ENCODE measurements at regions not wholly inside any gene's neighbourhood (a gene's known extent, or its start where the extent isn't known, plus 50 kb on each side); places are given as distances from the start of the nearest gene placed in this dataset.

DNA sequence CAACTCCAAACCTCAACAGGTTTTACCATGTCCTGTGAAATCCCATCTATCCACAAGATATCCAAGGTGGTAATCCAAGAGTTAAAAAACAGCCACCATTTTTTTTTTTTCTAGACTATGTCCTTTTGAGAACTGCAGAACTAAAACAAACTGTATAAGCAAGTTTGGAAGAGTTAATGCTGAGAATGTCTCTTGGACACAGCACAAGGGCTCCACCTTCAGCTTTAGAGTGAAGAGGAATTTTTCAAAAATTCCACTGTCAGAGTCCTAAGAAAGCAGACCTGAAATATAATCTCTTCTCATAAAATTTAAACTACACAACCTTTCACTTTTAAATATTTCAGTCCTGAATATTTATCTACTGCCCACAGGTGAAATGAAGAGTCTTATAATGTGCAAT lies 167.8 kb upstream of the CCNG1 start (continued):
- TF ChIP-seq, protein P1, sequence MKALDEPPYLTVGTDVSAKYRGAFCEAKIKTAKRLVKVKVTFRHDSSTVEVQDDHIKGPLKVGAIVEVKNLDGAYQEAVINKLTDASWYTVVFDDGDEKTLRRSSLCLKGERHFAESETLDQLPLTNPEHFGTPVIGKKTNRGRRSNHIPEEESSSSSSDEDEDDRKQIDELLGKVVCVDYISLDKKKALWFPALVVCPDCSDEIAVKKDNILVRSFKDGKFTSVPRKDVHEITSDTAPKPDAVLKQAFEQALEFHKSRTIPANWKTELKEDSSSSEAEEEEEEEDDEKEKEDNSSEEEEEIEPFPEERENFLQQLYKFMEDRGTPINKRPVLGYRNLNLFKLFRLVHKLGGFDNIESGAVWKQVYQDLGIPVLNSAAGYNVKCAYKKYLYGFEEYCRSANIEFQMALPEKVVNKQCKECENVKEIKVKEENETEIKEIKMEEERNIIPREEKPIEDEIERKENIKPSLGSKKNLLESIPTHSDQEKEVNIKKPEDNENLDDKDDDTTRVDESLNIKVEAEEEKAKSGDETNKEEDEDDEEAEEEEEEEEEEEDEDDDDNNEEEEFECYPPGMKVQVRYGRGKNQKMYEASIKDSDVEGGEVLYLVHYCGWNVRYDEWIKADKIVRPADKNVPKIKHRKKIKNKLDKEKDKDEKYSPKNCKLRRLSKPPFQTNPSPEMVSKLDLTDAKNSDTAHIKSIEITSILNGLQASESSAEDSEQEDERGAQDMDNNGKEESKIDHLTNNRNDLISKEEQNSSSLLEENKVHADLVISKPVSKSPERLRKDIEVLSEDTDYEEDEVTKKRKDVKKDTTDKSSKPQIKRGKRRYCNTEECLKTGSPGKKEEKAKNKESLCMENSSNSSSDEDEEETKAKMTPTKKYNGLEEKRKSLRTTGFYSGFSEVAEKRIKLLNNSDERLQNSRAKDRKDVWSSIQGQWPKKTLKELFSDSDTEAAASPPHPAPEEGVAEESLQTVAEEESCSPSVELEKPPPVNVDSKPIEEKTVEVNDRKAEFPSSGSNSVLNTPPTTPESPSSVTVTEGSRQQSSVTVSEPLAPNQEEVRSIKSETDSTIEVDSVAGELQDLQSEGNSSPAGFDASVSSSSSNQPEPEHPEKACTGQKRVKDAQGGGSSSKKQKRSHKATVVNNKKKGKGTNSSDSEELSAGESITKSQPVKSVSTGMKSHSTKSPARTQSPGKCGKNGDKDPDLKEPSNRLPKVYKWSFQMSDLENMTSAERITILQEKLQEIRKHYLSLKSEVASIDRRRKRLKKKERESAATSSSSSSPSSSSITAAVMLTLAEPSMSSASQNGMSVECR (CRISPR knock-in tag; IDR thresholded peaks at IDR 0.05; ENCODE audit: borderline replicate concordance): no peak
- TF ChIP-seq, protein P2, sequence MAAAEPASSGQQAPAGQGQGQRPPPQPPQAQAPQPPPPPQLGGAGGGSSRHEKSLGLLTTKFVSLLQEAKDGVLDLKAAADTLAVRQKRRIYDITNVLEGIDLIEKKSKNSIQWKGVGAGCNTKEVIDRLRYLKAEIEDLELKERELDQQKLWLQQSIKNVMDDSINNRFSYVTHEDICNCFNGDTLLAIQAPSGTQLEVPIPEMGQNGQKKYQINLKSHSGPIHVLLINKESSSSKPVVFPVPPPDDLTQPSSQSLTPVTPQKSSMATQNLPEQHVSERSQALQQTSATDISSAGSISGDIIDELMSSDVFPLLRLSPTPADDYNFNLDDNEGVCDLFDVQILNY (CRISPR knock-in tag; IDR thresholded peaks at IDR 0.05): no peak
- TF ChIP-seq SOX15 (CRISPR knock-in tag; IDR thresholded peaks at IDR 0.05) (no peak), NFATC4 (CRISPR knock-in tag; IDR thresholded peaks at IDR 0.05) (no peak), ZNF138 (CRISPR knock-in tag; conservative IDR thresholded peaks at IDR 0.05) (no peak), ZBTB43 (CRISPR knock-in tag; IDR thresholded peaks at IDR 0.05) (no peak), ATF1 (CRISPR knock-in tag; IDR thresholded peaks at IDR 0.05) (no peak), IRF2 (CRISPR knock-in tag; IDR thresholded peaks at IDR 0.05; ENCODE audit: borderline replicate concordance, low read depth) (no peak)

- H3K9me3 Mint-ChIP-seq: peaks cover 21% of the 10 kb centered on the region
- no peaks in the 10 kb centered on the region for H3K27me3 Mint-ChIP-seq (ENCODE audit: low read depth)
- ATAC-seq (no peak), DNase-seq (ENCODE audit: low spot score) (no peak)
- H3K4me1 Mint-ChIP-seq: peaks cover 12% of the 10 kb centered on the region
- no peak overlapping the region for H3K27ac Mint-ChIP-seq
- ChIA-PET POLR2A (no interaction called here), CTCF (no interaction called here)
- no peak overlapping the region for H3K4me3 Mint-ChIP-seq
- H3K36me3 Mint-ChIP-seq: peaks cover 13% of the 10 kb centered on the region
- TF ChIP-seq GABPB1 (CRISPR knock-in tag; IDR thresholded peaks at IDR 0.05) (no peak), MXD4 (CRISPR knock-in tag; IDR thresholded peaks at IDR 0.05; ENCODE audit: borderline replicate concordance) (no peak), ZNF219 (CRISPR knock-in tag; IDR thresholded peaks at IDR 0.05; ENCODE audit: borderline replicate concordance) (no peak), ETV6 (CRISPR knock-in tag; IDR thresholded peaks at IDR 0.05) (no peak), PRDM15 (CRISPR knock-in tag; IDR thresholded peaks at IDR 0.05) (no peak), FOXP1 (CRISPR knock-in tag; IDR thresholded peaks at IDR 0.05; ENCODE audit: borderline replicate concordance) (no peak), USF1 (CRISPR knock-in tag; IDR thresholded peaks at IDR 0.05) (no peak), RORB (CRISPR knock-in tag; IDR thresholded peaks at IDR 0.05) (no peak), IRF2 (CRISPR knock-in tag; IDR thresholded peaks at IDR 0.05; ENCODE audit: borderline replicate concordance, low read depth) (no peak), ZBTB43 (CRISPR knock-in tag; IDR thresholded peaks at IDR 0.05) (no peak), ZNF425 (CRISPR knock-in tag; conservative IDR thresholded peaks at IDR 0.05) (no peak)
- TF ChIP-seq, protein P3, sequence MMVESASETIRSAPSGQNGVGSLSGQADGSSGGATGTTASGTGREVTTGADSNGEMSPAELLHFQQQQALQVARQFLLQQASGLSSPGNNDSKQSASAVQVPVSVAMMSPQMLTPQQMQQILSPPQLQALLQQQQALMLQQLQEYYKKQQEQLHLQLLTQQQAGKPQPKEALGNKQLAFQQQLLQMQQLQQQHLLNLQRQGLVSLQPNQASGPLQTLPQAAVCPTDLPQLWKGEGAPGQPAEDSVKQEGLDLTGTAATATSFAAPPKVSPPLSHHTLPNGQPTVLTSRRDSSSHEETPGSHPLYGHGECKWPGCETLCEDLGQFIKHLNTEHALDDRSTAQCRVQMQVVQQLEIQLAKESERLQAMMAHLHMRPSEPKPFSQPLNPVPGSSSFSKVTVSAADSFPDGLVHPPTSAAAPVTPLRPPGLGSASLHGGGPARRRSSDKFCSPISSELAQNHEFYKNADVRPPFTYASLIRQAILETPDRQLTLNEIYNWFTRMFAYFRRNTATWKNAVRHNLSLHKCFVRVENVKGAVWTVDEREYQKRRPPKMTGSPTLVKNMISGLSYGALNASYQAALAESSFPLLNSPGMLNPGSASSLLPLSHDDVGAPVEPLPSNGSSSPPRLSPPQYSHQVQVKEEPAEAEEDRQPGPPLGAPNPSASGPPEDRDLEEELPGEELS (CRISPR knock-in tag; IDR thresholded peaks at IDR 0.05): no peak
These were observed 160.9 kb upstream of the CCNG1 start for GRCh38 chr5:163276466-163276865.

All from WTC11 (cell line).